IMR-90 (cell line): ENCODE measurements at regions not wholly inside any gene's neighbourhood (a gene's known extent, or its start where the extent isn't known, plus 50 kb on each side); places are given as distances from the start of the nearest gene placed in this dataset.

ENCODE experiments used
- ATAC-seq: fragments of 200-7000 bp; cut with Tn5 transposase; 2 replicates; pipeline ENCODE4 v1.9.1; 2020; ENCODE audit warnings: low read depth, mild to moderate bottlenecking, moderate library complexity
- BruUV-seq: library from RNA; stranded (reverse); fragments of 400-500 nt; replicated peaks from 2 replicates; lab custom pipeline; 2021; lab: Mats Ljungman, UMichigan
- CTCF ChIA-PET: fragments of 300-600 bp; formaldehyde crosslinking; extraction: SDS; loops from one replicate; lab custom pipeline; 2021; ENCODE audit warnings: antibody characterized with exemption; lab: Yijun Ruan, JAX
- POLR2A ChIA-PET: fragments of 300-600 bp; sonication (Branson Sonifier 250); formaldehyde crosslinking; loops from one replicate; lab custom pipeline; 2022; ENCODE audit warnings: antibody characterized with exemption; ENCODE audit not compliant: unreplicated experiment; lab: Charles Lee
- DNase-seq: peaks from one replicate; pipeline ENCODE4 v3.0.0; 2013
- H2AFZ ChIP-seq: replicated peaks from 2 replicates; pipeline ENCODE3; 2013; ENCODE audit warnings: low read length, mild to moderate bottlenecking; ENCODE audit not compliant: poor library complexity
- H2AK5ac ChIP-seq: 2 replicates; pipeline ENCODE4 v1.6.1; 2013; ENCODE audit warnings: low read depth, low read length, inconsistent platforms
- H2AK9ac ChIP-seq: replicated peaks from 2 replicates; pipeline ENCODE3; 2013; ENCODE audit warnings: mild to moderate bottlenecking, low read depth, low read length, moderate library complexity; ENCODE audit not compliant: poor library complexity
- H2BK120ac ChIP-seq: 2 replicates; pipeline ENCODE4 v1.6.1; 2013; ENCODE audit warnings: low read depth, low read length, inconsistent platforms
- H2BK15ac ChIP-seq: 3 replicates; pipeline ENCODE4 v1.6.1; 2013; ENCODE audit warnings: low read depth, low read length, inconsistent platforms
- H2BK20ac ChIP-seq: 2 replicates; pipeline ENCODE4 v1.6.1; 2013; ENCODE audit warnings: low read depth, mild to moderate bottlenecking, inconsistent platforms, low read length, moderate library complexity
- H2BK5ac ChIP-seq: 2 replicates; pipeline ENCODE4 v1.6.1; 2013; ENCODE audit warnings: mild to moderate bottlenecking, low read depth, low read length, inconsistent platforms; ENCODE audit not compliant: poor library complexity, severe bottlenecking
- H3K14ac ChIP-seq: replicated peaks from 2 replicates; pipeline ENCODE4 v1.6.1; 2013; ENCODE audit warnings: low read depth, low read length, inconsistent platforms
- H3K18ac ChIP-seq: 2 replicates; pipeline ENCODE4 v1.6.1; 2013; ENCODE audit warnings: low read depth, low read length, control low read depth
- H3K23ac ChIP-seq: 2 replicates; pipeline ENCODE4 v1.6.1; 2013; ENCODE audit warnings: low read depth, low read length, inconsistent platforms
- H3K27ac ChIP-seq: 2 replicates; pipeline ENCODE4 v1.5.1; 2013; ENCODE audit warnings: mild to moderate bottlenecking, control low read depth, low read length; ENCODE audit not compliant: insufficient read depth
- H3K27me3 ChIP-seq: 2 replicates; pipeline ENCODE4 v1.6.1; 2013; ENCODE audit warnings: low read length; ENCODE audit not compliant: control insufficient read depth, insufficient read depth
- H3K36me3 ChIP-seq: 2 replicates; pipeline ENCODE4 v1.6.1; 2013; ENCODE audit warnings: low read length, mixed read lengths; ENCODE audit not compliant: control insufficient read depth, insufficient read depth
- H3K4ac ChIP-seq: 2 replicates; pipeline ENCODE4 v1.6.1; 2013; ENCODE audit warnings: low read depth, low read length, inconsistent platforms
- H3K4me1 ChIP-seq: 2 replicates; pipeline ENCODE4 v1.6.1; 2013; ENCODE audit warnings: low read length, mixed read lengths; ENCODE audit not compliant: control insufficient read depth, insufficient read depth
- H3K4me2 ChIP-seq: 2 replicates; pipeline ENCODE4 v1.6.1; 2013; ENCODE audit warnings: low read depth, mild to moderate bottlenecking, control low read depth, low read length, moderate library complexity
- H3K4me3 ChIP-seq: 2 replicates; pipeline ENCODE4 v1.5.1; 2013; ENCODE audit warnings: low read depth, mild to moderate bottlenecking, control low read depth, low read length, moderate library complexity; ENCODE audit not compliant: insufficient read depth
- H3K56ac ChIP-seq: 2 replicates; pipeline ENCODE4 v1.6.1; 2013; ENCODE audit warnings: low read length, inconsistent platforms; ENCODE audit not compliant: insufficient read depth; ENCODE audit errors: extremely low read depth
- H3K79me1 ChIP-seq, 2 experiments: 2 replicates each; pipeline ENCODE4 v1.6.1; 2013; ENCODE audit warnings: low read length in 2 of 2, inconsistent platforms in 1 of 2, low read depth in 1 of 2
- H3K9ac ChIP-seq: 2 replicates; pipeline ENCODE4 v1.6.1; 2013; ENCODE audit warnings: low read depth, low read length, control low read depth
- H3K9me1 ChIP-seq: 2 replicates; pipeline ENCODE4 v1.6.1; 2013; ENCODE audit warnings: low read length, inconsistent platforms; ENCODE audit not compliant: insufficient read depth
- H3K9me3 ChIP-seq: 2 replicates; pipeline ENCODE4 v1.6.1; 2013; ENCODE audit warnings: low read length; ENCODE audit not compliant: control insufficient read depth, insufficient read depth
- H4K20me1 ChIP-seq: 2 replicates; pipeline ENCODE4 v1.6.1; 2013; ENCODE audit warnings: low read length, inconsistent platforms; ENCODE audit not compliant: insufficient read depth
- H4K5ac ChIP-seq: 2 replicates; pipeline ENCODE4 v1.6.1; 2013; ENCODE audit warnings: mild to moderate bottlenecking, low read depth, low read length, control low read depth
- H4K8ac ChIP-seq, 2 experiments: 2 replicates each; pipeline ENCODE4 v1.6.1; 2013; ENCODE audit warnings: low read depth in 2 of 2, low read length in 2 of 2, control low read depth in 1 of 2, inconsistent platforms in 1 of 2
- H4K91ac ChIP-seq: 2 replicates; pipeline ENCODE4 v1.6.1; 2013; ENCODE audit warnings: low read depth, low read length, inconsistent platforms; ENCODE audit not compliant: insufficient read depth
- BHLHE40 ChIP-seq: fragments of 150-350 bp; IDR thresholded peaks from 2 replicates; pipeline ENCODE4 v1.6.1; 2016; ENCODE audit warnings: mild to moderate bottlenecking, low read depth, low read length
- CEBPB ChIP-seq: IDR thresholded peaks from 2 replicates; pipeline ENCODE4 v1.6.1; 2012; ENCODE audit warnings: low read depth, low read length, improper control_type of control experiment
- CTCF ChIP-seq: conservative IDR thresholded peaks from 2 replicates; pipeline ENCODE4 v1.5.1; 2012; ENCODE audit warnings: mild to moderate bottlenecking, low read depth, low read length, improper control_type of control experiment
- FOS ChIP-seq: fragments of 150-350 bp; IDR thresholded peaks from 2 replicates; pipeline ENCODE4 v1.6.1; 2016; ENCODE audit warnings: low read depth, low read length
- MAZ ChIP-seq: IDR thresholded peaks from 2 replicates; pipeline ENCODE4 v1.6.1; 2012; ENCODE audit warnings: low read depth, mild to moderate bottlenecking, low read length, improper control_type of control experiment, moderate library complexity, borderline replicate concordance
- MXI1 ChIP-seq: IDR thresholded peaks from 2 replicates; pipeline ENCODE4 v1.6.1; 2012; ENCODE audit warnings: low read depth, mild to moderate bottlenecking, low read length, moderate library complexity, borderline replicate concordance
- NFE2L2 ChIP-seq: fragments of 150-350 bp; IDR thresholded peaks from 2 replicates; pipeline ENCODE4 v1.6.1; 2016; ENCODE audit warnings: low read depth, mild to moderate bottlenecking, low read length
- RFX5 ChIP-seq: IDR thresholded peaks from 2 replicates; pipeline ENCODE4 v1.8.0; 2012; ENCODE audit warnings: low read depth, mild to moderate bottlenecking, low read length, moderate library complexity
- dilution Hi-C: fragments of 300-500 bp; cut with HindIII; formaldehyde crosslinking; loops from one replicate; pipeline ENCODE4 v1.14.3; 2018; ENCODE audit warnings: low sequenced_read_pairs; ENCODE audit not compliant: unreplicated experiment
- in situ Hi-C: fragments of 300-500 bp; cut with MboI; formaldehyde crosslinking; loops from 3 replicates; pipeline ENCODE4 v1.14.3; 2019; ENCODE audit warnings: low sequenced_read_pairs, inconsistent platforms, mixed read lengths
- intact Hi-C: fragments of 100-400 bp; cut with micrococcal nuclease; formaldehyde crosslinking; loops from 2 replicates; pipeline ENCODE4 v1.10.0; 2022
- TF ChIP-seq, protein P1 (sequence below): fragments of 150-350 bp; IDR thresholded peaks from 2 replicates; pipeline ENCODE4 v1.6.1; 2017; ENCODE audit warnings: mild to moderate bottlenecking, antibody characterized with exemption, low read length, low read depth

- intact Hi-C loops: no loop called here
These were observed 56.5 kb upstream of the ARMC2 start for GRCh38 chr6:108791700-108792099.

More at GRCh38 chr6:108791700-108792099, 56.5 kb upstream of the ARMC2 start:
- no peak overlapping the region for H3K4me3 ChIP-seq
- no peak overlapping the region for H3K56ac ChIP-seq
- H2BK20ac ChIP-seq: no peak overlapping the region
- H4K91ac ChIP-seq: no peak overlapping the region
- H3K79me1 ChIP-seq: no peaks in the 10 kb centered on the region
- no peak for ATAC-seq
- in situ Hi-C loops: no loop called here
- dilution Hi-C loops: no loop called here
- H4K20me1 ChIP-seq: no peaks in the 10 kb centered on the region
- no peaks in the 10 kb centered on the region for H3K4me1 ChIP-seq
- no peak overlapping the region for H3K23ac ChIP-seq
- ChIA-PET POLR2A (no interaction called here), CTCF (no interaction called here)
- TF ChIP-seq MAZ: no peak
- no peak for TF ChIP-seq BHLHE40
- TF ChIP-seq CEBPB: no peak
- TF ChIP-seq CTCF: no peak
- TF ChIP-seq, protein P1, sequence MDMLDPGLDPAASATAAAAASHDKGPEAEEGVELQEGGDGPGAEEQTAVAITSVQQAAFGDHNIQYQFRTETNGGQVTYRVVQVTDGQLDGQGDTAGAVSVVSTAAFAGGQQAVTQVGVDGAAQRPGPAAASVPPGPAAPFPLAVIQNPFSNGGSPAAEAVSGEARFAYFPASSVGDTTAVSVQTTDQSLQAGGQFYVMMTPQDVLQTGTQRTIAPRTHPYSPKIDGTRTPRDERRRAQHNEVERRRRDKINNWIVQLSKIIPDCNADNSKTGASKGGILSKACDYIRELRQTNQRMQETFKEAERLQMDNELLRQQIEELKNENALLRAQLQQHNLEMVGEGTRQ: no peak
- TF ChIP-seq RFX5: no peak
- TF ChIP-seq MXI1: no peak
- TF ChIP-seq NFE2L2: no peak
- no peak for TF ChIP-seq FOS
- no peak overlapping the region for H3K4me2 ChIP-seq
- no peaks in the 10 kb centered on the region for H3K27me3 ChIP-seq
- no peak overlapping the region for H2AK9ac ChIP-seq
- no peak for DNase-seq
- H4K8ac ChIP-seq: no peak overlapping the region
- no peak overlapping the region for H2AK5ac ChIP-seq
- H3K14ac ChIP-seq: no peak overlapping the region
- no peak overlapping the region for H3K18ac ChIP-seq
- no peak overlapping the region for H3K9ac ChIP-seq
- H2AFZ ChIP-seq: no peak overlapping the region
- BruUV-seq: no TSS peak
- no peak overlapping the region for H3K27ac ChIP-seq
- no peak overlapping the region for H2BK15ac ChIP-seq
- H2BK120ac ChIP-seq: no peak overlapping the region
- H3K9me3 ChIP-seq: peaks cover 3% of the 10 kb centered on the region; the same call in 1 of the 2 replicates
- no peak overlapping the region for H2BK5ac ChIP-seq
- H3K9me1 ChIP-seq: no peaks in the 10 kb centered on the region; the same call in 1 of the 2 replicates
- H4K5ac ChIP-seq: no peak overlapping the region
- H3K4ac ChIP-seq: no peak overlapping the region
- no peaks in the 10 kb centered on the region for H3K36me3 ChIP-seq
